ENCODE measurements at regions not wholly inside any gene's neighbourhood (a gene's known extent, or its start where the extent isn't known, plus 50 kb on each side); places are given as distances from the start of the nearest gene placed in this dataset.
A peak's percentile ranks its signal among the peaks of the same experiment; 100 is the strongest.
"Not testable (repeated sequence)": the region's sequence is repeated elsewhere in the genome, so short reads cannot be mapped to it uniquely, and the experiment has no call there.

DNA sequence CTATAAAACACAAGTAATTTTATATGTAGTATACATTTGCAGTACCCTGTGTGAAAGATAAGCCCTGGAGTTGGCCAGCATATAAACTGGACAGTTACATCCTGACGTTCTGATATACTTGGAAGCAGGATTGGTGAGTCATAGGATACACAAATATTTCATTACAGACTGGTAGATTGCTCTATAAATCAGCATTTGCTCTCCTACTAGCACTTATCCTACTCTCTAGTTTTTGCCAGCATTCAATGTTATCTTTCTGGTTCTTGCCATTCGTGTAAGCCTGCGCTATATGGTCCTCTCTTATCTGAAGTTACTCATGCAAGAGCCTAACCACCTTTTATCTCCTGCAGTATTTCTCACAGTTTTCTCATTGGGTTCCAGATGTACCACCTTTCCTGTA is 680.2 kb upstream of the MMS22L start:
- peaks cover 1% of the 10 kb centered on the region for H3K9me3 Mint-ChIP-seq (ENCODE audit: unreplicated experiment)
- H3K27ac Mint-ChIP-seq (ENCODE audit: unreplicated experiment): no peak overlapping the region
- no peaks in the 10 kb centered on the region for H3K36me3 Mint-ChIP-seq (ENCODE audit: unreplicated experiment)
- no peak overlapping the region for H3K4me3 Mint-ChIP-seq (ENCODE audit: unreplicated experiment)
- H3K4me1 Mint-ChIP-seq (ENCODE audit: low read depth, unreplicated experiment): peaks cover 11% of the 10 kb centered on the region
- TF ChIP-seq, protein P1, sequence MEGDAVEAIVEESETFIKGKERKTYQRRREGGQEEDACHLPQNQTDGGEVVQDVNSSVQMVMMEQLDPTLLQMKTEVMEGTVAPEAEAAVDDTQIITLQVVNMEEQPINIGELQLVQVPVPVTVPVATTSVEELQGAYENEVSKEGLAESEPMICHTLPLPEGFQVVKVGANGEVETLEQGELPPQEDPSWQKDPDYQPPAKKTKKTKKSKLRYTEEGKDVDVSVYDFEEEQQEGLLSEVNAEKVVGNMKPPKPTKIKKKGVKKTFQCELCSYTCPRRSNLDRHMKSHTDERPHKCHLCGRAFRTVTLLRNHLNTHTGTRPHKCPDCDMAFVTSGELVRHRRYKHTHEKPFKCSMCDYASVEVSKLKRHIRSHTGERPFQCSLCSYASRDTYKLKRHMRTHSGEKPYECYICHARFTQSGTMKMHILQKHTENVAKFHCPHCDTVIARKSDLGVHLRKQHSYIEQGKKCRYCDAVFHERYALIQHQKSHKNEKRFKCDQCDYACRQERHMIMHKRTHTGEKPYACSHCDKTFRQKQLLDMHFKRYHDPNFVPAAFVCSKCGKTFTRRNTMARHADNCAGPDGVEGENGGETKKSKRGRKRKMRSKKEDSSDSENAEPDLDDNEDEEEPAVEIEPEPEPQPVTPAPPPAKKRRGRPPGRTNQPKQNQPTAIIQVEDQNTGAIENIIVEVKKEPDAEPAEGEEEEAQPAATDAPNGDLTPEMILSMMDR (IDR thresholded peaks at IDR 0.05; ENCODE audit: partially characterized antibody, unreplicated experiment): no peak
- no peaks in the 10 kb centered on the region for H3K27me3 Mint-ChIP-seq (ENCODE audit: unreplicated experiment)
- DNase-seq: no peak

DNA sequence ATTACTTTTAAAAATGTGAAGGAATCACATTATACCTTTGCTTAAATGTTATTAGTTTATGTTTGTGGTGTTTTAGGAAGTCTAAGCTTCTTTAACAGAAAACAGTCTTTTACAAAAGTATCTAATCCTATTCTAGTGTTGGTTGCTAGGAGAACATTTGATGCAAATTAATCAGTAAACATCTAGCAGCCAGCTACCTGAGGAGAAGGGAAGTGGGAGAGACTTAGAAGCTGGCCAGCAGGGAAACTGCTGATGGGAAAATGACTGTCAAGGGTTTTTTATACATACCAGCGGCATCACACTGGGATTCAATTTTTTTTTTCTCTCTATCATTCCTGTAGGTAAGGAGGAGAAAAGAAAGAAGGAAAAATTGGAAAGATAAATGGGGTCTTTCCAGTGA is 686.0 kb upstream of the MMS22L start:
- Mint-ChIP-seq H3K4me1 (ENCODE audit: low read depth, unreplicated experiment) (no peaks in the 10 kb centered on the region), H3K27ac (ENCODE audit: unreplicated experiment) (no peak overlapping the region), H3K9me3 (ENCODE audit: unreplicated experiment) (peaks cover 1% of the 10 kb centered on the region), H3K36me3 (ENCODE audit: unreplicated experiment) (no peaks in the 10 kb centered on the region), H3K4me3 (ENCODE audit: unreplicated experiment) (no peak overlapping the region), H3K27me3 (ENCODE audit: unreplicated experiment) (no peaks in the 10 kb centered on the region)
- no peak for DNase-seq
- TF ChIP-seq, protein P1 (IDR thresholded peaks at IDR 0.05; ENCODE audit: partially characterized antibody, unreplicated experiment): no peak

DNA sequence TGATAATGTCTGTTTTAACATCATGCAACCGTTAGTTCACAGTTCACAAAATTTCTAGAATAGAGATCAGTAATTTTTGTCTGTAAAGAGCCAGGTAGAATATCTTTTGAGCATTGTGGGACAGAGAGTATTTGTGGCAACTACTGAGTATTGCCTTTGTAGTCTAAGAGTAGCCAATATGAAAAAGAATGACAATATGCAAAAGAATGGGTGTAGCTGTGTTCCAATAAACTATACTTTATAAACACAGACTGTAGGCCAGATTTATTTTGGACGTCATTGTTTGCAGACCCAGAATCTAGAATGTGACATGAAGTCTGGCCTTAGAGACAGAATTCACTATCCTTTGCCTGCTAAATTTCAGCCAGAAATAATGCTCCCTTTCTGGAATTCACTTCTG is 694.1 kb upstream of the MMS22L start:
- no peaks in the 10 kb centered on the region for H3K4me1 Mint-ChIP-seq (ENCODE audit: low read depth, unreplicated experiment)
- no peaks in the 10 kb centered on the region for H3K9me3 Mint-ChIP-seq (ENCODE audit: unreplicated experiment)
- no peak overlapping the region for H3K4me3 Mint-ChIP-seq (ENCODE audit: unreplicated experiment)
- H3K27me3 Mint-ChIP-seq (ENCODE audit: unreplicated experiment): no peaks in the 10 kb centered on the region
- H3K27ac Mint-ChIP-seq (ENCODE audit: unreplicated experiment): no peak overlapping the region
- no peak for DNase-seq
- H3K36me3 Mint-ChIP-seq (ENCODE audit: unreplicated experiment): no peaks in the 10 kb centered on the region
- TF ChIP-seq, protein P1 (IDR thresholded peaks at IDR 0.05; ENCODE audit: partially characterized antibody, unreplicated experiment): no peak

DNA sequence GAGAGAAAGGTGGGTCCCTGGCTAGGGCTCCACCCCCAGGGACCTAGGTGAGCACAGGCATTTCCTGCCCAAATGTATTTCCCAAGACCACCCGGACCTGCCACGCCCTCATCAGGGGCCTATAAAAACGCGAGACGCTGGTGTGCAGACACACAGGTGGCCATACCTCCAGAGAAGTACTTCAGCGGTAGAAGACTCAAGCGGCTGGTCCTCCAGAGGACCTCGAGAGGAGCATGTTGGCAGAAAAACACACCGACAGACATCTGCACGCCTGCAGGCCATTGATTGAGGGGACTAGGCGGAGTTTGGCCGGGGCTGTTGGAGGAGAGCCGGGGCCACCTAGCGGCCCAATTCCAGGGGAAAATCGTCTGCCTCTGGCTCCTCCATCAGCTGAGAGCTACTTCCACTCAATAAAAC is 695.8 kb upstream of the MMS22L start:
- Mint-ChIP-seq H3K9me3 (ENCODE audit: unreplicated experiment) (no peaks in the 10 kb centered on the region), H3K4me3 (ENCODE audit: unreplicated experiment) (no peak overlapping the region), H3K36me3 (ENCODE audit: unreplicated experiment) (no peaks in the 10 kb centered on the region), H3K27ac (ENCODE audit: unreplicated experiment) (no peak overlapping the region), H3K27me3 (ENCODE audit: unreplicated experiment) (no peaks in the 10 kb centered on the region), H3K4me1 (ENCODE audit: low read depth, unreplicated experiment) (no peaks in the 10 kb centered on the region)
- TF ChIP-seq, protein P1 (IDR thresholded peaks at IDR 0.05; ENCODE audit: partially characterized antibody, unreplicated experiment): no peak
- DNase-seq: peak; percentile 34

DNA sequence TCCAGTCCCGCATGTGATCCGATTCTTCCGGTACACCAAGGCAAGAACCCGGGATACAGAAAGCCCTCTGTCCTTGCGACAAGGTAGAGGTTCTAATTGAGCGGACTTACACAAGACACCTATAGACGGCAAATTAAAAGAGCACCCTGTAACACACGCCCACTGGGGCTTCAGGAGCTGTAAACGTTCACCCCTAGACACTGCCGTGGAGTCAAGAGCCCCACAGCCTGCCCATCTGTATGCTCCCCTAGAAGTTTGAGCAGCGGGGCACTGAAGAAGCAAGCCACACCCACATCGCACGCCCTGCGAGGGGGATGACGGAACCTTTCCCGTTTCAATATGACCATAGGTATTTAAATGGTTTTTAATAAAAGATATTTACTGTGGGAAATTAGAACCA is 696.3 kb upstream of the MMS22L start:
- not testable (repeated sequence) for H3K27ac Mint-ChIP-seq (ENCODE audit: unreplicated experiment); H3K9me3 Mint-ChIP-seq (ENCODE audit: unreplicated experiment); H3K4me1 Mint-ChIP-seq (ENCODE audit: low read depth, unreplicated experiment); H3K36me3 Mint-ChIP-seq (ENCODE audit: unreplicated experiment); H3K4me3 Mint-ChIP-seq (ENCODE audit: unreplicated experiment); DNase-seq; H3K27me3 Mint-ChIP-seq (ENCODE audit: unreplicated experiment)

DNA sequence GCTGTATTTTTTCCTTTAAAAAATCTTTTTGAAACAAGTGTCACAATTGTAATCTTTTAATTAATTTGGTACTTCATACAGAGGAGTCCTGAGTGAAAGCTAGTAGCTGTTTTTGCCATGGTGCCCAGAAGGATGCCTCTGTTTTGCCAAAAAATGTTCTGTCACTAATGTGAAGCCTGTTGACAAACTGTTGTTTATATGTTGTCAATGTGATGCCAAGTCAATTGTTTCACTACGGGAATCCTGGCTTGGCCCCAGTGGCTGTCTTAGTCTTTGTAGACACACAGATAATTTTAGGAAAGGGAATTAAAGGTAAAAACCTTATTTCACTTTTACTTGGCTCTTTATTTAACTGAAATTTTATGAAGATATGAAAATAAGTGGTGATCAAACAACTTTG is 706.4 kb upstream of the MMS22L start:
- H3K27me3 Mint-ChIP-seq (ENCODE audit: unreplicated experiment): no peaks in the 10 kb centered on the region
- peaks cover 2% of the 10 kb centered on the region for H3K9me3 Mint-ChIP-seq (ENCODE audit: unreplicated experiment)
- no peaks in the 10 kb centered on the region for H3K4me1 Mint-ChIP-seq (ENCODE audit: low read depth, unreplicated experiment)
- no peak overlapping the region for H3K27ac Mint-ChIP-seq (ENCODE audit: unreplicated experiment)
- TF ChIP-seq, protein P1 (IDR thresholded peaks at IDR 0.05; ENCODE audit: partially characterized antibody, unreplicated experiment): no peak
- no peak for DNase-seq
- H3K36me3 Mint-ChIP-seq (ENCODE audit: unreplicated experiment): no peaks in the 10 kb centered on the region
- H3K4me3 Mint-ChIP-seq (ENCODE audit: unreplicated experiment): no peak overlapping the region

Measured in glutamatergic neuron (in vitro differentiated cells).